ENCODE measurements at regions not wholly inside any gene's neighbourhood (a gene's known extent, or its start where the extent isn't known, plus 50 kb on each side); places are given as distances from the start of the nearest gene placed in this dataset.

DNA sequence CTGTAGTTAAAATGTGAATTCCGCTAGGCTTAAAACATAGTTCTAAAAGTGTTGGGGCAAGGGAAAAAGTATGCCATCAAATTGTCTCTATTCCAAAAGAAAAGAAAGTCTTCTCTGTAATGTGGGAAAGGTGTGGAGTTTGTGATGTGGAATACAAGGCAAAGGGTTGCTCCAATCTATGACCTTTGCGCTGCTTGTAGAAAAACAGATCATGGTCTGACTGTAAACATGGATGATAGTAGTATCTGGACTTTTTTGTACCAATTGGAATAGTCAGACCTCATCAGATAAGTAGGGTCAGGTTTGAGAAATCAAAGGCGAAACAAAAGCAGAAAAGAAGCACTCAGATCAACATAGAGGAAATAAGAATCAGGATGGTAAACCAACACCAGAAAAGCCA lies 372.3 kb downstream of the TFEC start:
- no peaks in the 10 kb centered on the region for H3K27me3 ChIP-seq (replicated peaks; ENCODE audit: insufficient read depth, low read depth, low read length, poor library complexity)
- no peak overlapping the region for H3K4me3 ChIP-seq (ENCODE audit: low read depth, low read length, poor library complexity, severe bottlenecking)
- H3K36me3 ChIP-seq (ENCODE audit: insufficient read depth, low read length, poor library complexity, severe bottlenecking), result no peaks in the 10 kb centered on the region
- H3K9me3 ChIP-seq (ENCODE audit: low read depth, low read length, poor library complexity, severe bottlenecking), result no peaks in the 10 kb centered on the region
- ChIA-PET POLR2A (ENCODE audit: low non-redundant PET) (no interaction called here), CTCF (no interaction called here)
- no peak for DNase-seq (ENCODE audit: low spot score)
- intact Hi-C loops (cut with micrococcal nuclease; ENCODE audit: unreplicated experiment), result no loop called here
- TF ChIP-seq EZH2 (IDR thresholded peaks at IDR 0.05; ENCODE audit: borderline replicate concordance, low read depth, low read length, poor library complexity, severe bottlenecking), result no peak
- TF ChIP-seq, protein P1, sequence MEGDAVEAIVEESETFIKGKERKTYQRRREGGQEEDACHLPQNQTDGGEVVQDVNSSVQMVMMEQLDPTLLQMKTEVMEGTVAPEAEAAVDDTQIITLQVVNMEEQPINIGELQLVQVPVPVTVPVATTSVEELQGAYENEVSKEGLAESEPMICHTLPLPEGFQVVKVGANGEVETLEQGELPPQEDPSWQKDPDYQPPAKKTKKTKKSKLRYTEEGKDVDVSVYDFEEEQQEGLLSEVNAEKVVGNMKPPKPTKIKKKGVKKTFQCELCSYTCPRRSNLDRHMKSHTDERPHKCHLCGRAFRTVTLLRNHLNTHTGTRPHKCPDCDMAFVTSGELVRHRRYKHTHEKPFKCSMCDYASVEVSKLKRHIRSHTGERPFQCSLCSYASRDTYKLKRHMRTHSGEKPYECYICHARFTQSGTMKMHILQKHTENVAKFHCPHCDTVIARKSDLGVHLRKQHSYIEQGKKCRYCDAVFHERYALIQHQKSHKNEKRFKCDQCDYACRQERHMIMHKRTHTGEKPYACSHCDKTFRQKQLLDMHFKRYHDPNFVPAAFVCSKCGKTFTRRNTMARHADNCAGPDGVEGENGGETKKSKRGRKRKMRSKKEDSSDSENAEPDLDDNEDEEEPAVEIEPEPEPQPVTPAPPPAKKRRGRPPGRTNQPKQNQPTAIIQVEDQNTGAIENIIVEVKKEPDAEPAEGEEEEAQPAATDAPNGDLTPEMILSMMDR (conservative IDR thresholded peaks at IDR 0.05; ENCODE audit: low read depth, low read length), result no peak
- H3K4me1 ChIP-seq (ENCODE audit: insufficient read depth, low read length, poor library complexity, severe bottlenecking), result no peaks in the 10 kb centered on the region
- no peak overlapping the region for H3K27ac ChIP-seq (ENCODE audit: low read depth, low read length, poor library complexity, severe bottlenecking)
- no TSS peak for BruUV-seq (replicated peaks)

- CTCF ChIA-PET, result no interaction called here
- Histone ChIP-seq H3K4me3 (ENCODE audit: low read depth, low read length, poor library complexity, severe bottlenecking) (no peak overlapping the region), H3K9me3 (ENCODE audit: low read depth, low read length, poor library complexity, severe bottlenecking) (no peaks in the 10 kb centered on the region), H3K27ac (ENCODE audit: low read depth, low read length, poor library complexity, severe bottlenecking) (no peak overlapping the region), H3K27me3 (replicated peaks; ENCODE audit: insufficient read depth, low read depth, low read length, poor library complexity) (no peaks in the 10 kb centered on the region), H3K4me1 (ENCODE audit: insufficient read depth, low read length, poor library complexity, severe bottlenecking) (no peaks in the 10 kb centered on the region), H3K36me3 (ENCODE audit: insufficient read depth, low read length, poor library complexity, severe bottlenecking) (no peaks in the 10 kb centered on the region)
- BruUV-seq (replicated peaks), result no TSS peak
- no peak for TF ChIP-seq EZH2 (IDR thresholded peaks at IDR 0.05; ENCODE audit: borderline replicate concordance, low read depth, low read length, poor library complexity, severe bottlenecking)
- intact Hi-C loops (cut with micrococcal nuclease; ENCODE audit: unreplicated experiment), result no loop called here
- POLR2A ChIA-PET (ENCODE audit: low non-redundant PET), result no interaction called here
- DNase-seq (ENCODE audit: low spot score), result no peak
Observed at GRCh38 chr7:115654384-115655214, 376.0 kb downstream of the TFEC start.

GRCh38 chr7:115649429-115649828 lies 381.1 kb downstream of the TFEC start:
- intact Hi-C loops (cut with micrococcal nuclease; ENCODE audit: unreplicated experiment), result no loop called here
- Histone ChIP-seq H3K27ac (ENCODE audit: low read depth, low read length, poor library complexity, severe bottlenecking) (no peak overlapping the region), H3K27me3 (replicated peaks; ENCODE audit: insufficient read depth, low read depth, low read length, poor library complexity) (no peaks in the 10 kb centered on the region), H3K4me1 (ENCODE audit: insufficient read depth, low read length, poor library complexity, severe bottlenecking) (no peaks in the 10 kb centered on the region), H3K9me3 (ENCODE audit: low read depth, low read length, poor library complexity, severe bottlenecking) (no peaks in the 10 kb centered on the region), H3K36me3 (ENCODE audit: insufficient read depth, low read length, poor library complexity, severe bottlenecking) (no peaks in the 10 kb centered on the region), H3K4me3 (ENCODE audit: low read depth, low read length, poor library complexity, severe bottlenecking) (no peak overlapping the region)
- DNase-seq (ENCODE audit: low spot score), result no peak
- ChIA-PET CTCF (no interaction called here), POLR2A (ENCODE audit: low non-redundant PET) (no interaction called here)
- no TSS peak for BruUV-seq (replicated peaks)
- TF ChIP-seq, protein P1 (conservative IDR thresholded peaks at IDR 0.05; ENCODE audit: low read depth, low read length), result no peak
- TF ChIP-seq EZH2 (IDR thresholded peaks at IDR 0.05; ENCODE audit: borderline replicate concordance, low read depth, low read length, poor library complexity, severe bottlenecking), result no peak

GRCh38 chr7:115647712-115648111 lies 382.9 kb downstream of the TFEC start:
- Histone ChIP-seq H3K27ac (ENCODE audit: low read depth, low read length, poor library complexity, severe bottlenecking) (no peak overlapping the region), H3K36me3 (ENCODE audit: insufficient read depth, low read length, poor library complexity, severe bottlenecking) (no peaks in the 10 kb centered on the region), H3K9me3 (ENCODE audit: low read depth, low read length, poor library complexity, severe bottlenecking) (no peaks in the 10 kb centered on the region), H3K4me3 (ENCODE audit: low read depth, low read length, poor library complexity, severe bottlenecking) (no peak overlapping the region), H3K4me1 (ENCODE audit: insufficient read depth, low read length, poor library complexity, severe bottlenecking) (no peaks in the 10 kb centered on the region), H3K27me3 (replicated peaks; ENCODE audit: insufficient read depth, low read depth, low read length, poor library complexity) (no peaks in the 10 kb centered on the region)
- intact Hi-C loops (cut with micrococcal nuclease; ENCODE audit: unreplicated experiment), result no loop called here
- DNase-seq (ENCODE audit: low spot score), result no peak
- no TSS peak for BruUV-seq (replicated peaks)
- POLR2A ChIA-PET (ENCODE audit: low non-redundant PET), result no interaction called here
- CTCF ChIA-PET, result no interaction called here
- TF ChIP-seq, protein P1 (conservative IDR thresholded peaks at IDR 0.05; ENCODE audit: low read depth, low read length), result no peak
- TF ChIP-seq EZH2 (IDR thresholded peaks at IDR 0.05; ENCODE audit: borderline replicate concordance, low read depth, low read length, poor library complexity, severe bottlenecking), result no peak

All from A673 (cell line).